ENCODE measurements at regions not wholly inside any gene's neighbourhood (a gene's known extent, or its start where the extent isn't known, plus 50 kb on each side); places are given as distances from the start of the nearest gene placed in this dataset.

DNA sequence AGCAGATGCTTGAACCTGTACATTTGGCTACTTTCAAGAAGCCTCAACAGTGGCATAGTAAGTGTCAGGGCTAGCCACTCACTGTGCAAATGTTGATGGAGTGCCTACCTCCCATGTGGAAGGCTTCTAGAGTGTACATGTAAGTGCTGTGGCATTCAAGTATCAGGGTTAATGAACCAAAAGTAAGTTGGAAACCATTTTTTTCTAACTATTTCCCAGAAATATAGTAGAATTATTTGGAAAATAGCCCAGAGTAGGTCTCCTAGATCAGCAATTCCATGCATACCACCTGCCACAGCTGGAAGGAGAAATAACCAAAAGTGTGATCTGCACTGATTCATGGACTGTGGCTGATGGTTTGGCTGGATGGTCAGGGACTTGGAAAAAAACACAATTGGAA is 53.3 kb downstream of the FOXD1 start:
- Histone ChIP-seq H3K27ac (ENCODE audit: low read depth, low read length) (no peak overlapping the region), H3K9ac (ENCODE audit: low read length) (no peak overlapping the region), H3K27me3 (ENCODE audit: control insufficient read depth, insufficient read depth, low read length) (no peaks in the 10 kb centered on the region), H3K36me3 (ENCODE audit: control insufficient read depth, insufficient read depth, low read length) (no peaks in the 10 kb centered on the region), H3K4me1 (ENCODE audit: control insufficient read depth, insufficient read depth, low read length) (no peaks in the 10 kb centered on the region), H3K4me3 (ENCODE audit: low read length) (no peak overlapping the region)

DNA sequence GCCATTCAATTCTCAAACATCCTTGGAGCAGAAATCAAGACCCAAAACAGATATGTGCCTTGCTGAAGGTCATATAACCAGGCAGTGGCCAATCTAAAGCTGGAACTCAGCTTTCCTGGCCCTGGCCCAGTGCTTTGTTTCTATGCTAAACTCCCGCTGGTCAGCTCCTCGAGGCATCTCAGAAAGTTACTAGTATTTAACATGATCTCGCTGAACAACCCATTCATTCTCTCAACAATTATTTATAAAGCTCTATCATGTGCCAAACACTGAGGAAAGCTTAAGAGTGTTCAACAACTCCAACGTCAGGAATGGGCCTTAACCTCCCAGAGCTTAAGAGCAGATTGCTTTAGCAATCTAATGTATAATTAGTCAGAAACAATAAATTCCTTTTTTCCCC is 54.0 kb downstream of the FOXD1 start:
- Histone ChIP-seq H3K9ac (ENCODE audit: low read length) (no peak overlapping the region), H3K27ac (ENCODE audit: low read depth, low read length) (no peak overlapping the region), H3K4me3 (ENCODE audit: low read length) (no peak overlapping the region), H3K4me1 (ENCODE audit: control insufficient read depth, insufficient read depth, low read length) (no peaks in the 10 kb centered on the region), H3K27me3 (ENCODE audit: control insufficient read depth, insufficient read depth, low read length) (no peaks in the 10 kb centered on the region), H3K36me3 (ENCODE audit: control insufficient read depth, insufficient read depth, low read length) (no peaks in the 10 kb centered on the region)

DNA sequence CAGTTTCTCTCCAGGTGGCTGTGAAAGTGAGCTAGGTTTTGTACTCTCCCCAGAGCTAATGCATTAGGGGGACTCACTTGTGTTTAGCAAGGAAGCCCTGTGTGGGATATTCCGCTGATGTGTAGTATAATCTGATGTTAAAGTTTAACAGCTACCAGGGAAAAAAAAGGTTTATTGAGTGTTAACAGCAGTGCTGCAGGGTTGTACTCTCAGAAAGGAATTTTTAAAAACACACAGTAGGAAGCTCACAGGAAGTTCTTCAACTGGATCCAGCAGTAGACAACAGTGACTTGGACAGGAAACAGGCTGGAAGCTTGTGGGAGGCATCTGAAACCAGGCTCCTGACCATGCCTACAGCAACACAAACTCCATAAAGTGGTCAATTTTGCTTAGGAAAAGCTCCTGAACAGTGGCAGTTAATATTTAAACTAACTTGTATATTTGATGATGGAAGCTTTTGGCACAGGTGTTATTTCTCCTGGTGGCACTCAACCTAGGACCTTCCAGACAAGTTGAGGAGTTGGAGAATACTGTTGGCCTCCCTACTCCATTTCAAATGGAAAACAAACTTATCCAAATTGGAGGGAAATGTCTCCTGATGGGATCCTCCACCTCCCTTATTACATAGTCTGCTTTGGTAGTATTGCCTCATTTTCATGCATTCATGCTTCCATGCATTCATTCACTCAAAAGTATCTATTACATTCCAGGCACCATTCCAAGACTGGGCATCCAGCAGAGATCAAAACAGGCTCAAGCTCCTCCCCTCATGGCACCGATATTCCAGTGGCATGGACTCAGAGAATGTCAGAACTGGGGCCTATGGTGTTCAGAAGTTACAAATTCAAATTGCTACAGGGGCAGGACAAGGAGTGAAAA is 54.7 kb downstream of the FOXD1 start:
- no peaks in the 10 kb centered on the region for H3K27me3 ChIP-seq (ENCODE audit: control insufficient read depth, insufficient read depth, low read length)

DNA sequence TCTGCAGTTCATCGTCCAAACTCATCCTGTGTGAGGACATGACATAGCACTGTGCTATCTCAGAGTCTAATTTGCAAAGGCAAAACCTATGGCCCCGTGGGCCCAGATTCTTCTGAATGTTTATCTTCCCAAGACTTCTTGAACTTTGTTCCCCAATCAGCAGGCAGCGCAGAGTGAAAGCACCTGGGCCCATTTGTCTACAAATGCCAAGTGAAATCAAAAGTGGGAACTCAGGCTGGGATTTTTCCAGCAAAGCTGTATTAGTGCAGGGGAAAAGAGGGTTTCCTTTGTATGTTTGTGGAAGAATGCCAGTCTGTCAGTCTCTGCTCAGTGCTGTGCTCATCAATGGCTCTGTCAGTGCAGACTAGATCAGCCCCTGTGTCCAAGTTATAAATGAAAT is 55.8 kb downstream of the FOXD1 start:
- Histone ChIP-seq H3K27me3 (ENCODE audit: control insufficient read depth, insufficient read depth, low read length) (no peaks in the 10 kb centered on the region), H3K36me3 (ENCODE audit: control insufficient read depth, insufficient read depth, low read length) (no peaks in the 10 kb centered on the region), H3K4me3 (ENCODE audit: low read length) (no peak overlapping the region), H3K9ac (ENCODE audit: low read length) (no peak overlapping the region), H3K27ac (ENCODE audit: low read depth, low read length) (no peak overlapping the region), H3K4me1 (ENCODE audit: control insufficient read depth, insufficient read depth, low read length) (peaks cover 5% of the 10 kb centered on the region)

More for the DNA sequence above, 54.7 kb downstream of the FOXD1 start:
- no peaks in the 10 kb centered on the region for H3K4me1 ChIP-seq (ENCODE audit: control insufficient read depth, insufficient read depth, low read length)
- no peaks in the 10 kb centered on the region for H3K36me3 ChIP-seq (ENCODE audit: control insufficient read depth, insufficient read depth, low read length)
- H3K9ac ChIP-seq (ENCODE audit: low read length), result no peak overlapping the region
- no peak overlapping the region for H3K27ac ChIP-seq (ENCODE audit: low read depth, low read length)
- no peak overlapping the region for H3K4me3 ChIP-seq (ENCODE audit: low read length)

DNA sequence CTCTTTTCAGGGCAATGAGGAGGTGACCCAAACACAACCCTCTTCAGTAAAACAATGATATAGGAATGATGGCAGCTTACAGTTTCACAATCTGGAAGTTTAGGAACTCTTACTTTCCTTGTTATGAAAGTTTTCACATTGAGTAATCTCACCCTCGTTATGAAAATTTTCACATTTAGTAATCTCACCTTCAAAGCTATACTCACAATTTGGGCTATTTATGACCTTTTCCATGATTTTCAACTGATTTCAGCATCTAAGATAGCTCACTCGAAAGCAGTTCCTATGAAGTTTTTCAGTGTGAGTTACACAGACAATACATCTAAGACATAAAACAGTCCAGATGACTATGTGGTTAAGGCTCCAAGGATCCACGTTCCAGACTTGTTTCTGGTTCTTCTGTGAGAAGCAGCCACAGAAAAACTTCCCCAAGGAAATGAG is 57.1 kb downstream of the FOXD1 start:
- Histone ChIP-seq H3K27ac (ENCODE audit: low read depth, low read length) (no peak overlapping the region), H3K9ac (ENCODE audit: low read length) (no peak overlapping the region), H3K27me3 (ENCODE audit: control insufficient read depth, insufficient read depth, low read length) (no peaks in the 10 kb centered on the region), H3K4me3 (ENCODE audit: low read length) (no peak overlapping the region), H3K36me3 (ENCODE audit: control insufficient read depth, insufficient read depth, low read length) (no peaks in the 10 kb centered on the region), H3K4me1 (ENCODE audit: control insufficient read depth, insufficient read depth, low read length) (peaks cover 5% of the 10 kb centered on the region)

DNA sequence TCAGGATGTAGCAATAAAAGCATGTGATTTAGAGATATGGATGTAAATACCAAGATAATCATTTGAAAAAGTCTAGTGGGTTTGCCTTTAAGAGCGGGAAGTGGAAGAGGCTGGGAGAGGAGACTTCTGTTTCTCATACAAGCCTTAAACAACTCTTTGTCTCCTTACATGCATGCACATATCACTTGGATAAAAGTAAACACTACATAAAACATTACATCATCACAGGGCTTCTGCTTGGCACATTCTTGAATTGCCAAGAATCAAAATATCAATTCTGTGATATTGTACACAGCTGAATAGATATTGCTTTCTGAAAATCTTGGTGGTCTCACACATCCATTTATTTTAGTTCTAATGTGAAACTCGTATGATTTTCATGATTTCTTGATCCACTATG is 57.6 kb downstream of the FOXD1 start:
- Histone ChIP-seq H3K36me3 (ENCODE audit: control insufficient read depth, insufficient read depth, low read length) (no peaks in the 10 kb centered on the region), H3K27ac (ENCODE audit: low read depth, low read length) (no peak overlapping the region), H3K4me3 (ENCODE audit: low read length) (no peak overlapping the region), H3K4me1 (ENCODE audit: control insufficient read depth, insufficient read depth, low read length) (peaks cover 5% of the 10 kb centered on the region), H3K27me3 (ENCODE audit: control insufficient read depth, insufficient read depth, low read length) (no peaks in the 10 kb centered on the region), H3K9ac (ENCODE audit: low read length) (no peak overlapping the region)

DNA sequence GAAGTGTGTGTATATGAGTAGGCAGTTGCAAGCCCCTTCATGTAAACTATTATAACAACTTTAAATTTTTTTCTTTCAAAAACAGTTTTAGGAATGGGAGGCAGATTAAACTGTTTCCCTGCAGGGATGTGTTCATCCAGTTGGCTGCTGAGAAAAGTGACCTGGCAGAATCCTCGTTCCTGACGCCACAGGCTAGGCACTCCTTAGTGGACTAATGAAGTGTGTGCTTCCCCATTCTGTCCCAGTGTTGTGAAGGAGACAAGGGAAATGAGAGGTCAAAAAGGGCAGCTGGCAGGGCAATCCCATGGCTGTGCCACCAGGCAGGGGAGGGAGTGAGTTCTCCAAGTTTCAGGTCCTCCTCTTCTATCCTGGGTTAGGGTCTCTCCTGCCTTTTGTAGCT is 59.8 kb downstream of the FOXD1 start:
- Histone ChIP-seq H3K9ac (ENCODE audit: low read length) (no peak overlapping the region), H3K4me1 (ENCODE audit: control insufficient read depth, insufficient read depth, low read length) (peaks cover 5% of the 10 kb centered on the region), H3K27ac (ENCODE audit: low read depth, low read length) (no peak overlapping the region), H3K4me3 (ENCODE audit: low read length) (no peak overlapping the region), H3K27me3 (ENCODE audit: control insufficient read depth, insufficient read depth, low read length) (no peaks in the 10 kb centered on the region), H3K36me3 (ENCODE audit: control insufficient read depth, insufficient read depth, low read length) (no peaks in the 10 kb centered on the region)

DNA sequence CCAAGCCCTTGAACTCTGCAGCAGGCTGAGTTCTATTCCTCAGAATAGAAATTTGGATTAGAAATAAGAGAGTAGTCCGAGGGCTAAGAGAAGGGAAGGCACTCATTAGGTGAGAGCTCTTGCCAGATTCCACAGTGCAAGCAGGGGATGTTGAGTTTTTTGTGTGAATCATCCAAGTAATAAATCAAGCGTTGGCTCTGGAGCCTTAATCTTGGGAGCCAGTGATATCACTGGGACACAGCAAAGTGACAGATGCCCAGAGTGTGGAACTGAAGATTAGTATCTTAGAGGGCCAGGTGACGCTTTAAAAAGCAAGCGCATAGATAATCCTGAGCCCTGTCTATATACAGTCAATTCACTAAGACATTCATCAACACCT is 60.3 kb downstream of the FOXD1 start:
- H3K36me3 ChIP-seq (ENCODE audit: control insufficient read depth, insufficient read depth, low read length), result no peaks in the 10 kb centered on the region
- peaks cover 5% of the 10 kb centered on the region for H3K4me1 ChIP-seq (ENCODE audit: control insufficient read depth, insufficient read depth, low read length)
- no peak overlapping the region for H3K4me3 ChIP-seq (ENCODE audit: low read length)
- peaks cover 1% of the 10 kb centered on the region for H3K27me3 ChIP-seq (ENCODE audit: control insufficient read depth, insufficient read depth, low read length)
- no peak overlapping the region for H3K27ac ChIP-seq (ENCODE audit: low read depth, low read length)
- H3K9ac ChIP-seq (ENCODE audit: low read length), result no peak overlapping the region

DNA sequence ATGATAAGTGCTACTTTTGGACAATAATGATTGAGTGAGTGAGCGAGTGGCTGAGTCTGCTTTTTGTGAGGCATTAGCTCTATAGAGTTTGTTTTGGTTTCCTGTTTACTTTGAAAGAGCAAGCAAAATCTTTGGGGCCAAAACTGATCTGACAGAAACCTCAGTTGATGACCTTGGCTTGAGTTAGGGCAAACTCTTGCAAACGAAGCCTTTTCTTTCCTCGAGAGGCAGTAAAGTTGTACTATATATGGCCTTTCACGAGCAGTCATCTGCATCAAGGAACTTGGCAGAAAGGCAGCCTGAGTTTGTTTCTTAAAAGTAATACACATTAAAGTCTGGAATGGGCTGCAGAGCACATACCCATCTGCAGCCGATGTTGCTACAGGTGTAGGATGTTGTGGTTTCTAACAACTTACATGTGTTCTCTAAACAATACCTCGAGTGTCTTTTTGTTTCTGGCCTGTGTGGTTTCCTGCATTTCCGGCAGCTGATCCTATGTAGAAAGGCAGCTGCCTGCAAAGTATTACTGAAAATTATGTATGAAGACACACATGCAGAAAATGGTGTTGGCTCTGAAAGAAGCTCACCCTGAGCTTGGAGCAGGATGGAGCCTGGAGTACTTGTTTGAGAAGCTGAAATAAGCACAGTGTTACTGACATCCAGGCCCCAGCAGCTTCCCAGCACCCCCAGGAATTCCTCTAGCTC is 60.8 kb downstream of the FOXD1 start:
- H3K27ac ChIP-seq (ENCODE audit: low read depth, low read length), result no peak overlapping the region
- H3K4me3 ChIP-seq (ENCODE audit: low read length), result no peak overlapping the region
- H3K4me1 ChIP-seq (ENCODE audit: control insufficient read depth, insufficient read depth, low read length), result peaks cover 5% of the 10 kb centered on the region
- no peak overlapping the region for H3K9ac ChIP-seq (ENCODE audit: low read length)
- peaks cover 3% of the 10 kb centered on the region for H3K27me3 ChIP-seq (ENCODE audit: control insufficient read depth, insufficient read depth, low read length)
- H3K36me3 ChIP-seq (ENCODE audit: control insufficient read depth, insufficient read depth, low read length), result no peaks in the 10 kb centered on the region

DNA sequence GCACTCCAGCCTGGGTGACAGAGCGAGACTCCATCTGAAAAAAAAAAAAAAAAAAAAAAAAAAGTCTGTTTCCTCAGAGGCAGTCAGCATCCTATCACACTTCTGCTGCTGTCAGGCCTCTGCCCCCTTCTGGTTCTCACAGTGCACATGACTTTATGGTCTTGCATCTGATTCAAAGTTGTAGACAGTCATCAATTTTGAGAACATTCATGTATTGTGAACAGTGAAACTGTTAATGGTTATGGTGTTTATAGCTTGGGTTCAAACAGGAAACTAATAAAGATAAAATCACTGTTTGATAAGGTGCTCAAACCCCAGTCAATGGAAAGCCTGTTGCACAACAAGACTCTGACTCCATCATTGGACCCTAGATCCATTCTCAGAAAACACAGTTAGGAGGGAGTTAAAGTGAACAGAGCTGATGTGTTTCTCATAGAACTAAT is 61.4 kb downstream of the FOXD1 start:
- Histone ChIP-seq H3K36me3 (ENCODE audit: control insufficient read depth, insufficient read depth, low read length) (no peaks in the 10 kb centered on the region), H3K4me3 (ENCODE audit: low read length) (no peak overlapping the region), H3K27ac (ENCODE audit: low read depth, low read length) (no peak overlapping the region), H3K9ac (ENCODE audit: low read length) (no peak overlapping the region), H3K27me3 (ENCODE audit: control insufficient read depth, insufficient read depth, low read length) (peaks cover 8% of the 10 kb centered on the region), H3K4me1 (ENCODE audit: control insufficient read depth, insufficient read depth, low read length) (peaks cover 5% of the 10 kb centered on the region)

DNA sequence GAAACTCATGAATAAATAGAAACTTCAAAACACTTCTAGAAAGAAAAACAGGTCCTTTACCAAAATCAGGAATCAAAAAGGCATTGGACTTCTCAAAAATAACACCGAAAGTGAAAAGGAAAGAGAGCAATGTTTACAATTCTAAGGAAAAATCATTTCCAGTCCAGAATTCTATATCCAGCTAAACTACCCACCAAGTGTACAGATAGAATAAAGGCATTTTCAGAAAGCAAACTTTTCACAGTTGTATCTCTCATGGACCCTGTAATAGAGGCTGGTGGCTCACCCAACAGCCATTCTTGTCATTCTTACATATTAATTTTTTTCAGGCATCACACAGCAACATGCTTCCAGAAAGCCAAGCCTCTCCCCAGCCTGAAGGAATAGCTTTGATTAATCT is 63.7 kb downstream of the FOXD1 start:
- H3K27ac ChIP-seq (ENCODE audit: low read depth, low read length), result no peak overlapping the region
- H3K4me1 ChIP-seq (ENCODE audit: control insufficient read depth, insufficient read depth, low read length), result peaks cover 5% of the 10 kb centered on the region
- H3K4me3 ChIP-seq (ENCODE audit: low read length), result no peak overlapping the region
- H3K9ac ChIP-seq (ENCODE audit: low read length), result no peak overlapping the region
- H3K36me3 ChIP-seq (ENCODE audit: control insufficient read depth, insufficient read depth, low read length), result no peaks in the 10 kb centered on the region
- H3K27me3 ChIP-seq (ENCODE audit: control insufficient read depth, insufficient read depth, low read length), result peaks cover 26% of the 10 kb centered on the region

DNA sequence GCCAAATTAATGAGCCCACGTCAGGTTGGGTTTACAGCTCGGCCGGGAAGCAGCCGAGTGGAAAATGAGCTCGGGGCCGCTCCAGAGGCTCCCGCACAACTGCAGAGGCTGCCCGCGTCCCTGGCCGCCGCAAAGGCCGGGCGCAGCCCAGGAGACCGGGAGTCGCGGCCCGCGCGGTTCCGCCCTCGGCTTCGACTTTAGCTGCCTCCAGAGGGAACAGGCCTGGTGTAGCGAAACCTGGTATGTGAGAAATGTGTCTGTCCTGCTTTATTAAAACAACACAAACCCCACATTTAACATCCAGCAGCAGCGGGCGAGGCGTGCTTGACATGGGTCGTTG is 66.2 kb downstream of the FOXD1 start:
- Histone ChIP-seq H3K36me3 (ENCODE audit: control insufficient read depth, insufficient read depth, low read length) (no peaks in the 10 kb centered on the region), H3K4me1 (ENCODE audit: control insufficient read depth, insufficient read depth, low read length) (no peaks in the 10 kb centered on the region), H3K4me3 (ENCODE audit: low read length) (peak overlapping the region; percentile 33), H3K27ac (ENCODE audit: low read depth, low read length) (no peak overlapping the region), H3K27me3 (ENCODE audit: control insufficient read depth, insufficient read depth, low read length) (peaks cover 26% of the 10 kb centered on the region), H3K9ac (ENCODE audit: low read length) (no peak overlapping the region)
